Prostate gland (tissue), 2 donors: ENCODE measurements at regions not wholly inside any gene's neighbourhood (a gene's known extent, or its start where the extent isn't known, plus 50 kb on each side); places are given as distances from the start of the nearest gene placed in this dataset.

Experiments
- DNase-seq: peaks from one replicate; pipeline ENCODE4 v3.0.0-alpha.2; 2019; ENCODE audit warnings: low spot score
- H3K27ac ChIP-seq, 2 donors: fragments of 200-600 bp; sonication (generic); 2 replicates each; pipeline ENCODE4 v1.5.1; 2017 to 2019
- H3K27me3 ChIP-seq: fragments of 200-600 bp; sonication (generic); replicated peaks from 2 replicates; pipeline ENCODE4 v1.5.1; 2019; ENCODE audit not compliant: insufficient read depth
- H3K36me3 ChIP-seq, 2 donors: fragments of 200-600 bp; sonication (generic); 1 replicate in 1 of 2; 2 replicates in 1 of 2; pipeline versions ENCODE4 v1.5.1 to v1.8.1; 2017 to 2019
- H3K4me1 ChIP-seq: fragments of 200-600 bp; sonication (generic); replicated peaks from 2 replicates; pipeline ENCODE4 v1.5.1; 2019
- H3K4me3 ChIP-seq, 2 donors: fragments of 200-600 bp; sonication (generic); 2 replicates each; pipeline ENCODE4 v1.5.1; 2017 to 2019
- H3K9me3 ChIP-seq: fragments of 200-600 bp; sonication (generic); 2 replicates; pipeline ENCODE4 v1.5.1; 2017
- POLR2A ChIP-seq: fragments of 450-650 bp; IDR thresholded peaks from one replicate; pipeline ENCODE4 v1.6.1; 2016; ENCODE audit warnings: antibody characterized with exemption, mild to moderate bottlenecking
- POLR2AphosphoS5 ChIP-seq: sonication (generic); formaldehyde crosslinking; IDR thresholded peaks from one replicate; pipeline ENCODE4 v1.6.1; 2017; ENCODE audit warnings: antibody characterized with exemption
- WGBS: methylation state at CpG from one replicate; pipeline ENCODE4 v1.1.5; 2018; 5-methylcytosine and 5-hydroxymethylcytosine counted together
- intact Hi-C: fragments of 100-400 bp; cut with DNase I; formaldehyde crosslinking; loops from one replicate; pipeline ENCODE4 v1.14.2; 2022
- TF ChIP-seq, protein P1 (sequence below), 4 experiments: fragments of 200-600 bp in 2 of 4; fragments of 450-650 bp in 2 of 4; sonication (generic) in 2 of 4; IDR thresholded peaks; 1 replicate in 3 of 4; 2 replicates in 1 of 4; pipeline ENCODE4 v1.5.1; 2016 to 2019; ENCODE audit warnings: antibody characterized with exemption in 4 of 4, mild to moderate bottlenecking in 2 of 4, moderate library complexity in 2 of 4

DNA sequence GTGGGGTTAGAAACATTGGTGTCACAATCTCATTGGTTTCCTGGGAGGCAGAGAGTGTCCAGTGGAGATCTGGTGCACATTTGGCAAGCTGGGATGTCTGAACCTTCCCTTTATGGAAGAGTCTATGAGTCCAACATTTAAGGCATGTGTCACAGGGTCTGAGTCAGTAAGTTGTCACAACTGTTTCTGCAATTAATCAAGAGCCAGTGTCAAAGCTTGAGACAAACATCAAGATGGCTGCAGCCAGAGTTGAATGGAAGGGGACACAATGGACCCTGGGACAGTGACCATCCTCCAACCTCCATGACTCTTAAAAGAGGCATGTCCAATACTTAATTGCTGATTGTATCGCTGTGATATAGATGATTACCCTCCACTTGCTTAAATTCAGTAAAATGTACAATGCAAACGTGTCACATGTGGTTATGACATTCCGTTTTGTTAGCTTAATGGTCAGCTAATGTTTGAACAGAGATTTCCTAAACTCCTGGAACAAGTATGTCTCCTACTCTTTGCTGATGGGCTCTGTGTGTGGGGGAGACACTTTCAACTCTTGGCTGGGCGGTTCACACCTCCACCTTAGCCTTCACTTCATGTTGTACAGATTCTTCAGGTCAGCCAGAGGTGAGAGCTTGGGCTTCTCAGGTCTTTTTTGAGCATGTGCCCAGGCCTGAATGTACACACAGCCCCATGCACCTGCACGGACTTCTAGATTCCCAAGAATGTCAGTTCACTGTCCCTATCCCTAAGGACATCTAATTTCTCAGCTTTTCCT lies 79.9 kb upstream of the PRR23E start:
- Histone ChIP-seq H3K4me1 (no peaks in the 10 kb centered on the region), H3K27me3 (no peaks in the 10 kb centered on the region), H3K4me3 (no peak overlapping the region), H3K9me3 (no peaks in the 10 kb centered on the region), H3K36me3 (no peaks in the 10 kb centered on the region), H3K27ac (no peak overlapping the region)
- TF ChIP-seq, protein P1, sequence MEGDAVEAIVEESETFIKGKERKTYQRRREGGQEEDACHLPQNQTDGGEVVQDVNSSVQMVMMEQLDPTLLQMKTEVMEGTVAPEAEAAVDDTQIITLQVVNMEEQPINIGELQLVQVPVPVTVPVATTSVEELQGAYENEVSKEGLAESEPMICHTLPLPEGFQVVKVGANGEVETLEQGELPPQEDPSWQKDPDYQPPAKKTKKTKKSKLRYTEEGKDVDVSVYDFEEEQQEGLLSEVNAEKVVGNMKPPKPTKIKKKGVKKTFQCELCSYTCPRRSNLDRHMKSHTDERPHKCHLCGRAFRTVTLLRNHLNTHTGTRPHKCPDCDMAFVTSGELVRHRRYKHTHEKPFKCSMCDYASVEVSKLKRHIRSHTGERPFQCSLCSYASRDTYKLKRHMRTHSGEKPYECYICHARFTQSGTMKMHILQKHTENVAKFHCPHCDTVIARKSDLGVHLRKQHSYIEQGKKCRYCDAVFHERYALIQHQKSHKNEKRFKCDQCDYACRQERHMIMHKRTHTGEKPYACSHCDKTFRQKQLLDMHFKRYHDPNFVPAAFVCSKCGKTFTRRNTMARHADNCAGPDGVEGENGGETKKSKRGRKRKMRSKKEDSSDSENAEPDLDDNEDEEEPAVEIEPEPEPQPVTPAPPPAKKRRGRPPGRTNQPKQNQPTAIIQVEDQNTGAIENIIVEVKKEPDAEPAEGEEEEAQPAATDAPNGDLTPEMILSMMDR (IDR thresholded peaks at IDR 0.05) = no peak
- TF ChIP-seq POLR2A = no peak
- DNase-seq = no peak
- intact Hi-C loops = no loop called here
- WGBS = 45% methylated on average over 5 of the region's 5 CpGs

DNA sequence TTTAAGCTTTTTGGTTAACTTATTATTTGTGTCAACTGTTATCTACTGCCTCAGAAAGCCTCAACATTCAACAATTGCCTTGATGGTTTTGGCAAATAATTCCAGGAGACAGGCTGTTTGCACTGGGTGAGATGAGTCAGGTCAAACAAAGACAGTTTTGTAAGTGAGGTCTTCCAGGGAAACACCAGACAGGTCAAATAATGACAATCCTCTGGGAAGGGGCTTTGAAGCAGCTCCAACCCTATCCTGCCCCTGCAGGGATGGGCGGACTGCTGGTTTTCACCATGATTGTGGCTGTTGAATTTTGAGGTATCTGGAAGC lies 79.4 kb upstream of the PRR23E start:
- no peak overlapping the region for H3K27ac ChIP-seq
- no peaks in the 10 kb centered on the region for H3K9me3 ChIP-seq
- H3K4me3 ChIP-seq = no peak overlapping the region
- H3K4me1 ChIP-seq = no peaks in the 10 kb centered on the region
- 30% methylated on average over 1 of the region's 1 CpG for WGBS
- DNase-seq = no peak
- no peaks in the 10 kb centered on the region for H3K27me3 ChIP-seq
- TF ChIP-seq POLR2A = no peak
- no peak for TF ChIP-seq POLR2AphosphoS5
- TF ChIP-seq, protein P1 (IDR thresholded peaks at IDR 0.05) = no peak
- intact Hi-C loops = no loop called here
- H3K36me3 ChIP-seq = no peaks in the 10 kb centered on the region

DNA sequence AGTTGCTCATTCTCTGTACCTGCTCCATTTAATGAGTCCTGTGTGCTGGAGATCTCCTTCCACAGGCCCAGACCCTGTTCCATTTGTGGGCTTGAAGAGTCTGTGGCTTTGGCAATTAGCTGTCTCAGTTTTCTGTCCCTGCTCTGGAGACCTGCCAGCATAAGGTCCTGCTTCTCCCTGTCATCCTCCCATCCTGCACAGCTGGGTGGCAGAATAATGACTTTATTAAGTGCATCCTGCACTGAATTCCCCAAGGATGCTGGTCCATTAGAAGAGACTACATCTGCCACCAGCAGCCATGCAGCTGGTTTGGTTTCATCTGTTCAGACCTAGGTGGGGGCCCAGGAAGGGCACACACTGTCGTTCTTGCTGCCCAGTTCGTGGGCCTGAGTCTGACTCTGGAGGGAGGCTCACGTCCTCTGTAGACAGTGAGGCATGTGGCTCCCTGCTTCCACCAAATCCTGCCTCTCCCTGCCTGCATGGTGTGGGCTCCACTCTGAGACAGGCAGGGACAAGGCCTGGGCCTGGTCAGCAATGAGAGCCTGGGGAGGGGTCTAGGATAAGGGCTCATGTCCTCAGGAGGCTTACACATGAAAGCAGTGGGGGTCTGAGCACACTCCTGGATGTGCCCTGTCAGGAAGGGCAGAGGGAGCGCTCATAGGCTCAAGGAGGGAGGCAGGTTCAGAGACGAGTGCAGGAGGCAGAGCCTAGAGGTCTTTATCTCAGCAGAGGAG lies 78.4 kb upstream of the PRR23E start:
- intact Hi-C loops = no loop called here
- Histone ChIP-seq H3K27ac (no peak overlapping the region), H3K36me3 (no peaks in the 10 kb centered on the region), H3K4me1 (no peaks in the 10 kb centered on the region), H3K4me3 (no peak overlapping the region), H3K9me3 (no peaks in the 10 kb centered on the region), H3K27me3 (no peaks in the 10 kb centered on the region)
- no peak for DNase-seq
- TF ChIP-seq POLR2A (no peak), POLR2AphosphoS5 (no peak)
- TF ChIP-seq, protein P1 (IDR thresholded peaks at IDR 0.05) = no peak
- 80% methylated on average over 5 of the region's 5 CpGs for WGBS

DNA sequence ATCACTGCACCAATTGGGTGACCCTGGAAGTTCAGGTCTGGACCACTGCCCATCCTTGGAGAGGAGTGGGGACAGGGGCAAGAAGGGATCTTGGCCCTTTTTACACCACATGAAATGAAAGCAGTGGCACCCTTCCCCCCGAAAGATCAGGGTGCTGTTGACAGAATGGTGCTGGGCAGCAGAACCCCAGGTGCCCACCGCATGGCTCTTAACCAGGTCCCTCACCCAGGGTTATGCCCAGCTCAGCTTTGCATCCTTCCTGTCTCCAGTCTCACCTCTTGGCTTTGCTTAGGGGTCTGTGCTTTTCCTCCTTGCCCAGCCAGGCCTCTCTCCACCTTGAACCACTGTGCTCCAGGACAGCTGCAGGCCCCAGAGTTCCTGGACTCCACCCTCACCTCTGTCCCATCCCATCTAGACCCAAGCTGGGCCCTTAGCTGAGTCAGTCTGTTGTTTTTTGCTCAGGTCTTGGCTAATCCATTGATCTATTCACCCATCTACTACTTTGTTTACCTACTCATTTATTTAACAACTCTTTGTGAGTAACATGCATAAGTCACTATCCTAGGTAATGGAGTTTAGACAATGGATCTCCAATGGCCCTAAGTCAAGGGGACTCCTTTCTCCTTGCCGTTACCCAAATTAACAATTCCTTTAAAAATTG lies 77.1 kb upstream of the PRR23E start:
- intact Hi-C loops = no loop called here
- Histone ChIP-seq H3K36me3 (no peaks in the 10 kb centered on the region), H3K9me3 (no peaks in the 10 kb centered on the region), H3K4me3 (no peak overlapping the region), H3K27ac (no peak overlapping the region), H3K27me3 (no peaks in the 10 kb centered on the region), H3K4me1 (no peaks in the 10 kb centered on the region)
- TF ChIP-seq POLR2A = no peak
- TF ChIP-seq, protein P1 (IDR thresholded peaks at IDR 0.05) = no peak
- TF ChIP-seq POLR2AphosphoS5 = no peak
- 89% methylated on average over 3 of the region's 3 CpGs for WGBS
- no peak for DNase-seq
